ENCODE measurements at regions not wholly inside any gene's neighbourhood (a gene's known extent, or its start where the extent isn't known, plus 50 kb on each side); places are given as distances from the start of the nearest gene placed in this dataset.

GRCh38 chr12:92560713-92561542 lies 141.9 kb upstream of the PLEKHG7 start:
- H3K9me3 ChIP-seq (ENCODE audit: low read depth): no peaks in the 10 kb centered on the region
- H2AFZ ChIP-seq (replicated peaks): no peak overlapping the region
- H3F3A ChIP-seq (ENCODE audit: low read depth): no peaks in the 10 kb centered on the region
- H3K4me2 ChIP-seq: no peak overlapping the region
- Mint-ChIP-seq H3K9me3 (no peaks in the 10 kb centered on the region), H3K4me1 (no peaks in the 10 kb centered on the region), H3K27ac (no peak overlapping the region), H3K4me3 (no peak overlapping the region), H3K36me3 (no peaks in the 10 kb centered on the region), H3K27me3 (ENCODE audit: insufficient read depth, low read depth) (peaks cover 2% of the 10 kb centered on the region)
- H3K27ac ChIP-seq: no peak overlapping the region
- no peak for DNase-seq (ENCODE audit: low spot score)
- H3K4me1 ChIP-seq: peaks cover 17% of the 10 kb centered on the region
- no peaks in the 10 kb centered on the region for H3K79me2 ChIP-seq (ENCODE audit: low read depth)
- H4K20me1 ChIP-seq (ENCODE audit: low read depth): no peaks in the 10 kb centered on the region
- H3K36me3 ChIP-seq: no peaks in the 10 kb centered on the region
- no peaks in the 10 kb centered on the region for H3K27me3 ChIP-seq
- H3K4me3 ChIP-seq: no peak overlapping the region
- no peak overlapping the region for H3K9ac ChIP-seq
- no peak for TF ChIP-seq EZH2phosphoT487 (IDR thresholded peaks at IDR 0.05)
- TF ChIP-seq EZH2 (IDR thresholded peaks at IDR 0.05): no peak
- TF ChIP-seq CTCF (IDR thresholded peaks at IDR 0.05): no peak

DNA sequence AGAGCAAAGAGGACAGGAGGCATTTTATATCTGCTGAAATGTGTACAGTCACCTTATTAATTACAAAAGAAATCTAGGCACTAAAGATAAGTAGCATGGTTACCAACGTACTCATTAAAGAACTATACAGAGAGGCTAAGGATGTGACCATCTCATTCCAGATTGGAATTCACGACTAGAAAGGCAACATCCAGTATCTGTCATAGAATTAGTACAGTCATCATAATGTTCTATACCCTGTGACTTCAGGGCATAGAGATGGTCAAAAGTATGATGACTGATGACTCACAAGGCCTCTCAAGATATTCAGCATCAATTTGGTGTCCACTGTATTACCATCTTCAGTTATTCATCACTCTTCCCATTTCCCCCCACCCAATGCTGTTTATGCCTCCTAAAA lies 144.0 kb upstream of the PLEKHG7 start:
- Mint-ChIP-seq H3K36me3 (no peaks in the 10 kb centered on the region), H3K27me3 (ENCODE audit: insufficient read depth, low read depth) (no peaks in the 10 kb centered on the region), H3K4me1 (peaks cover 3% of the 10 kb centered on the region), H3K9me3 (peaks cover 2% of the 10 kb centered on the region), H3K4me3 (no peak overlapping the region), H3K27ac (no peak overlapping the region)
- Histone ChIP-seq H3K4me2 (no peak overlapping the region), H3K27ac (no peak overlapping the region), H3K9ac (no peak overlapping the region), H3K4me3 (no peak overlapping the region), H4K20me1 (ENCODE audit: low read depth) (no peaks in the 10 kb centered on the region), H3K36me3 (no peaks in the 10 kb centered on the region), H3K79me2 (ENCODE audit: low read depth) (no peaks in the 10 kb centered on the region), H2AFZ (replicated peaks) (no peak overlapping the region), H3K27me3 (no peaks in the 10 kb centered on the region), H3K9me3 (ENCODE audit: low read depth) (no peaks in the 10 kb centered on the region), H3K4me1 (peaks cover 27% of the 10 kb centered on the region), H3F3A (ENCODE audit: low read depth) (no peaks in the 10 kb centered on the region)
- DNase-seq (ENCODE audit: low spot score): no peak
- TF ChIP-seq CTCF (IDR thresholded peaks at IDR 0.05) (no peak), EZH2 (IDR thresholded peaks at IDR 0.05) (no peak)

- H3K36me3 ChIP-seq: no peaks in the 10 kb centered on the region
- TF ChIP-seq CTCF (IDR thresholded peaks at IDR 0.05): no peak
- no peak for TF ChIP-seq EZH2 (IDR thresholded peaks at IDR 0.05)
- TF ChIP-seq EZH2phosphoT487 (IDR thresholded peaks at IDR 0.05): no peak
- Mint-ChIP-seq H3K4me3 (no peak overlapping the region), H3K4me1 (peaks cover 3% of the 10 kb centered on the region), H3K27ac (no peak overlapping the region), H3K27me3 (ENCODE audit: insufficient read depth, low read depth) (no peaks in the 10 kb centered on the region), H3K9me3 (peaks cover 2% of the 10 kb centered on the region), H3K36me3 (no peaks in the 10 kb centered on the region)
- no peak for DNase-seq (ENCODE audit: low spot score)
- no peak overlapping the region for H3K27ac ChIP-seq
- no peaks in the 10 kb centered on the region for H3K27me3 ChIP-seq
- no peak overlapping the region for H3K4me2 ChIP-seq
- H2AFZ ChIP-seq (replicated peaks): no peak overlapping the region
- no peak overlapping the region for H3K4me3 ChIP-seq
- H3K79me2 ChIP-seq (ENCODE audit: low read depth): no peaks in the 10 kb centered on the region
- no peaks in the 10 kb centered on the region for H3K9me3 ChIP-seq (ENCODE audit: low read depth)
- no peaks in the 10 kb centered on the region for H4K20me1 ChIP-seq (ENCODE audit: low read depth)
- peaks cover 32% of the 10 kb centered on the region for H3K4me1 ChIP-seq
- no peaks in the 10 kb centered on the region for H3F3A ChIP-seq (ENCODE audit: low read depth)
- no peak overlapping the region for H3K9ac ChIP-seq
Measured at GRCh38 chr12:92558215-92558773, 144.5 kb upstream of the PLEKHG7 start.

Data from neural progenitor cell (in vitro differentiated cells).